GM12878 (cell line): ENCODE measurements at regions not wholly inside any gene's neighbourhood (a gene's known extent, or its start where the extent isn't known, plus 50 kb on each side); places are given as distances from the start of the nearest gene placed in this dataset.

ENCODE experiments used
- ATAC-seq: fragments of 200-7000 bp; cut with Tn5 transposase; 3 replicates; pipeline ENCODE4 v1.9.1; 2020; ENCODE audit warnings: mild to moderate bottlenecking, moderate library complexity
- BruUV-seq: library from RNA; stranded (reverse); fragments of 400-500 nt; replicated peaks from 2 replicates; lab custom pipeline; 2021; lab: Mats Ljungman, UMichigan
- CTCF ChIA-PET: fragments of 300-600 bp; sonication (Branson Sonifier 250); formaldehyde crosslinking; extraction: SDS; loops from one replicate; lab custom pipeline; 2021; ENCODE audit warnings: inconsistent platforms; lab: Yijun Ruan, JAX
- POLR2A ChIA-PET: fragments of 350-600 bp; formaldehyde crosslinking; extraction: SDS; loops from one replicate; lab custom pipeline; 2021; ENCODE audit warnings: inconsistent platforms; lab: Charles Lee
- RAD21 ChIA-PET: fragments of 300-600 bp; sonication (Branson Sonifier 250); formaldehyde crosslinking; loops from one replicate; lab custom pipeline; 2023; ENCODE audit warnings: antibody characterized with exemption; ENCODE audit not compliant: unreplicated experiment; lab: Charles Lee
- SMC1A ChIA-PET: fragments of 300-600 bp; sonication (Branson Sonifier 250); formaldehyde crosslinking; loops from one replicate; lab custom pipeline; 2023; ENCODE audit not compliant: unreplicated experiment, uncharacterized antibody; lab: Charles Lee
- DNase-seq: peaks from one replicate; pipeline ENCODE4 v3.0.0-alpha.2; 2011; ENCODE audit warnings: low read depth, low spot score
- FAIRE-seq: peaks from 3 replicates; lab custom pipeline; 2011; peaks lifted over from hg19 to GRCh38; lab: Jason Lieb, UNC
- H2AFZ ChIP-seq: 2 replicates; pipeline ENCODE4 v1.6.0; 2011; ENCODE audit warnings: low read depth, low read length, control low read depth; ENCODE audit not compliant: control insufficient read depth
- H3K27ac ChIP-seq: 2 replicates; pipeline ENCODE4 v1.5.1; 2011; ENCODE audit warnings: control low read depth; ENCODE audit not compliant: control insufficient read depth, insufficient read depth
- H3K27me3 ChIP-seq, 2 experiments: replicated peaks in 1 of 2; 2 replicates each; pipeline versions ENCODE4 v1.6.0 to v1.6.1; 2011; ENCODE audit warnings: low read length in 1 of 2; ENCODE audit not compliant: control insufficient read depth in 2 of 2, insufficient read depth in 2 of 2
- H3K36me3 ChIP-seq, 2 experiments: 2 replicates each; pipeline ENCODE4 v1.5.1; 2011; ENCODE audit warnings: low read length in 1 of 2; ENCODE audit not compliant: control insufficient read depth in 2 of 2, insufficient read depth in 2 of 2
- H3K4me1 ChIP-seq: 2 replicates; pipeline ENCODE4 v1.6.1; 2011; ENCODE audit warnings: mild to moderate bottlenecking, low read length, moderate library complexity, mixed read lengths; ENCODE audit not compliant: control insufficient read depth, insufficient read depth
- H3K4me2 ChIP-seq: 2 replicates; pipeline ENCODE4 v1.6.0; 2011; ENCODE audit warnings: control low read depth; ENCODE audit not compliant: control insufficient read depth, insufficient read depth
- H3K4me3 ChIP-seq: fragments of 200-600 bp; sonication (generic); 2 replicates; pipeline ENCODE4 v1.5.1; 2016
- H3K79me2 ChIP-seq: 2 replicates; pipeline ENCODE4 v1.6.0; 2011; ENCODE audit warnings: low read length; ENCODE audit not compliant: control insufficient read depth, insufficient read depth
- H3K9ac ChIP-seq: 2 replicates; pipeline ENCODE4 v1.8.0; 2011; ENCODE audit warnings: low read length, control low read depth, mixed read lengths; ENCODE audit not compliant: control insufficient read depth, insufficient read depth
- H3K9me3 ChIP-seq: replicated peaks from 3 replicates; pipeline ENCODE4 v1.5.1; 2011; ENCODE audit warnings: mild to moderate bottlenecking, low read length; ENCODE audit not compliant: control insufficient read depth, insufficient read depth
- H4K20me1 ChIP-seq: 2 replicates; pipeline ENCODE4 v1.6.0; 2011; ENCODE audit not compliant: control insufficient read depth, insufficient read depth
- CUX1 ChIP-seq: IDR thresholded peaks from 2 replicates; pipeline ENCODE4 v1.6.1; 2012; ENCODE audit warnings: improper control_type of control experiment, low read depth, low read length; ENCODE audit not compliant: insufficient replicate concordance
- MXI1 ChIP-seq: fragments of 150-350 bp; IDR thresholded peaks from 2 replicates; pipeline ENCODE4 v1.6.1; 2011; ENCODE audit warnings: low read depth, mild to moderate bottlenecking, inconsistent platforms, low read length, improper control_type of control experiment
- SIN3A ChIP-seq: IDR thresholded peaks from 2 replicates; pipeline ENCODE4 v1.6.1; 2012; ENCODE audit warnings: low read depth, low read length, improper control_type of control experiment
- ZBTB4 ChIP-seq: fragments of 450-650 bp; formaldehyde crosslinking; IDR thresholded peaks from 2 replicates; pipeline ENCODE4 v1.4.0; 2022; ENCODE audit warnings: mild to moderate bottlenecking, moderate library complexity
- WGBS: methylation state at CpG from one replicate; pipeline ENCODE4 v1.1.6; 2016; ENCODE audit warnings: low lambda C conversion rate; ENCODE audit not compliant: insufficient replicate concordance, insufficient coverage; ENCODE audit errors: missing lambda C conversion rate; 5-methylcytosine and 5-hydroxymethylcytosine counted together
- in situ Hi-C: fragments of 300-500 bp; cut with MboI; formaldehyde crosslinking; loops from 9 replicates; pipeline ENCODE4 v1.14.3; 2018; ENCODE audit warnings: mixed read lengths
- intact Hi-C: fragments of 100-400 bp; cut with micrococcal nuclease; formaldehyde crosslinking; loops from one replicate; pipeline ENCODE4 v1.14.2; 2022; ENCODE audit not compliant: unreplicated experiment

- no peak for ATAC-seq
- Histone ChIP-seq H3K4me3 (no peak overlapping the region), H3K27me3 (no peaks in the 10 kb centered on the region), H2AFZ (no peak overlapping the region), H3K27ac (no peak overlapping the region), H3K4me2 (no peak overlapping the region), H3K79me2 (no peaks in the 10 kb centered on the region), H4K20me1 (no peaks in the 10 kb centered on the region), H3K4me1 (no peaks in the 10 kb centered on the region), H3K9ac (no peak overlapping the region), H3K9me3 (no peaks in the 10 kb centered on the region), H3K36me3 (no peaks in the 10 kb centered on the region)
- intact Hi-C loops (no loop called here), in situ Hi-C loops (no loop called here)
- no peak for DNase-seq
- TF ChIP-seq MXI1, result no peak
- no peak for TF ChIP-seq CUX1
- no peak for TF ChIP-seq ZBTB4 (CRISPR knock-in tag)
- TF ChIP-seq SIN3A, result no peak
- POLR2A ChIA-PET, result interaction anchor here (0.6 kb wide), 1 partner anchor 207 kb away, joined by 5 read pairs; no protein-coding TSS in a partner anchor
- no peak for FAIRE-seq
- CTCF ChIA-PET, result no interaction called here
- RAD21 ChIA-PET, result no interaction called here
- no TSS peak for BruUV-seq
- WGBS, result 0% methylated on average over 1 of the region's 1 CpG
- SMC1A ChIA-PET, result no interaction called here
Measured at GRCh38 chr18:71352618-71353017, 1063.8 kb downstream of the SOCS6 start.
